22Rv1 (cell line): ENCODE measurements at regions not wholly inside any gene's neighbourhood (a gene's known extent, or its start where the extent isn't known, plus 50 kb on each side); places are given as distances from the start of the nearest gene placed in this dataset.

Source experiments
- ZFX ChIP-seq: fragments of 450-650 bp; IDR thresholded peaks from 2 replicates; pipeline ENCODE4 v1.6.1; 2017; ENCODE audit warnings: antibody characterized with exemption, borderline replicate concordance
- TF ChIP-seq, protein P1 (sequence below): fragments of 450-650 bp; IDR thresholded peaks from 2 replicates; pipeline ENCODE4 v1.5.1; 2017; ENCODE audit warnings: mild to moderate bottlenecking

GRCh38 chr12:91743704-91744321 is 401.8 kb downstream of the BTG1 start:
- TF ChIP-seq, protein P1, sequence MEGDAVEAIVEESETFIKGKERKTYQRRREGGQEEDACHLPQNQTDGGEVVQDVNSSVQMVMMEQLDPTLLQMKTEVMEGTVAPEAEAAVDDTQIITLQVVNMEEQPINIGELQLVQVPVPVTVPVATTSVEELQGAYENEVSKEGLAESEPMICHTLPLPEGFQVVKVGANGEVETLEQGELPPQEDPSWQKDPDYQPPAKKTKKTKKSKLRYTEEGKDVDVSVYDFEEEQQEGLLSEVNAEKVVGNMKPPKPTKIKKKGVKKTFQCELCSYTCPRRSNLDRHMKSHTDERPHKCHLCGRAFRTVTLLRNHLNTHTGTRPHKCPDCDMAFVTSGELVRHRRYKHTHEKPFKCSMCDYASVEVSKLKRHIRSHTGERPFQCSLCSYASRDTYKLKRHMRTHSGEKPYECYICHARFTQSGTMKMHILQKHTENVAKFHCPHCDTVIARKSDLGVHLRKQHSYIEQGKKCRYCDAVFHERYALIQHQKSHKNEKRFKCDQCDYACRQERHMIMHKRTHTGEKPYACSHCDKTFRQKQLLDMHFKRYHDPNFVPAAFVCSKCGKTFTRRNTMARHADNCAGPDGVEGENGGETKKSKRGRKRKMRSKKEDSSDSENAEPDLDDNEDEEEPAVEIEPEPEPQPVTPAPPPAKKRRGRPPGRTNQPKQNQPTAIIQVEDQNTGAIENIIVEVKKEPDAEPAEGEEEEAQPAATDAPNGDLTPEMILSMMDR, result no peak
- no peak for TF ChIP-seq ZFX
